GM19238 (cell line): ENCODE measurements at regions not wholly inside any gene's neighbourhood (a gene's known extent, or its start where the extent isn't known, plus 50 kb on each side); places are given as distances from the start of the nearest gene placed in this dataset.

Source experiments
- DNase-seq: peaks from one replicate; pipeline ENCODE4 v3.0.0; 2011; ENCODE audit warnings: low spot score; ENCODE audit not compliant: insufficient read length

DNA sequence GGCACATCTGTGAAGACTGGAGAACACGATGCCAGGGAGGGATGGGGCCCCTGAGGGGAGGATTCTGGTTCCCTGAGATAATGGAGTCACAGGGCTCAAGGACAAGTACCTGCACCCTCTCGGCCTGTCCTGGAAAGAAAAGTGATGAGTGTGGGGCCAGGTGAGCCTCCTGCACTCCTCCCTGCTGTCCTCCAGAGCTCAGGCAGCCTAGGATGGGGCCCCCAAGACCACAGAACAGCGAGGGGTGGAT lies 101.3 kb upstream of the TNRC6C start:
- no peak for DNase-seq

DNA sequence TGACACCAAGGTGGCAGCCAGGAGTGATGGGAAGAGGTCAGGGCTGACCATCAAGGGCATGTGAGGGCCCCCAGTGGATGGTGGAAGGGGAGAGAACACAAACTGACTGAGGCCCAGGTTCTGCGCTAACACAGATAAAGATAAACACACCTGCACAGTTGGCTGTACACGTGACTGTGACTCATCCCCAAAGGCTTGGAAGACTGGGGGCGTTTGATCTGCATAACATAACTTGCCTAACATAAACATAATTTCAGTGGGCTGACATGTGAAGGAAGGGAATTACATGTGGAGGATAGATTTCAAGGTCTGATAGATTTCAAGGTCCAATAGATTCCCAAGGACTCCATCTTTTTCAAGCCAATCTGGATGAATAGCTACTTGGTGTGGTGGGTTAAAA lies 100.9 kb upstream of the TNRC6C start:
- DNase-seq, result no peak

DNA sequence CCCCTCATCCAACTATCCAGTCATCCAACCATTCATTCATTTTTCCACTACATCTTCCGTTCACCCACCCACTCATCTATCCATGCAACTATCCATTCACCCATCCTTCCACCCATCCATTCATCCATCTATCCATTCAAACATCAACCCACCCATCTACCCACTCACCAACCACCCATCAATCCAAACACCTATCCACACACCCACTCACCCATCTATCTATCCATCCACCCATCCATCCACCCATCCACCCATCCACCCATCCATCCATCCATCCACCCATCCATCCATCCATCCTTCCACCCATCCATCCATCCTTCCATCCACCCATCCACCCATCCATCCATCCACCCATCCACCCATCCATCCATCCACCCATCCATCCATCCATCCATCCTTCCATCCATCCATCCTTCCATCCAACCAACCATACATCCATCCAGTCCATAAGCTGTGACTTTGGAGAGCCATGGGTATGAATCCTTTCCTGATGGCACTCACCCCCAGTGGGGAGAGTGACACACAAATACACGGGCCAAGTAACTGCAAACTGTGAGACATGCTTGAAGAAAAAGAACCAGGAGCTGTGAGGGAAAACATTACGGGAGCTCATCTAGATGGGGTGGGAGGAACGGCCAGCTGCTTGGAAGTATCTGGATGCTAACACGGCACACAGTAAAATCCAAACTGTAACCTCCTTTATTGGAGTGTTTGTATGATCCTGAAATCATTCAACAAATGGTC lies 100.0 kb upstream of the TNRC6C start:
- no peak for DNase-seq

DNA sequence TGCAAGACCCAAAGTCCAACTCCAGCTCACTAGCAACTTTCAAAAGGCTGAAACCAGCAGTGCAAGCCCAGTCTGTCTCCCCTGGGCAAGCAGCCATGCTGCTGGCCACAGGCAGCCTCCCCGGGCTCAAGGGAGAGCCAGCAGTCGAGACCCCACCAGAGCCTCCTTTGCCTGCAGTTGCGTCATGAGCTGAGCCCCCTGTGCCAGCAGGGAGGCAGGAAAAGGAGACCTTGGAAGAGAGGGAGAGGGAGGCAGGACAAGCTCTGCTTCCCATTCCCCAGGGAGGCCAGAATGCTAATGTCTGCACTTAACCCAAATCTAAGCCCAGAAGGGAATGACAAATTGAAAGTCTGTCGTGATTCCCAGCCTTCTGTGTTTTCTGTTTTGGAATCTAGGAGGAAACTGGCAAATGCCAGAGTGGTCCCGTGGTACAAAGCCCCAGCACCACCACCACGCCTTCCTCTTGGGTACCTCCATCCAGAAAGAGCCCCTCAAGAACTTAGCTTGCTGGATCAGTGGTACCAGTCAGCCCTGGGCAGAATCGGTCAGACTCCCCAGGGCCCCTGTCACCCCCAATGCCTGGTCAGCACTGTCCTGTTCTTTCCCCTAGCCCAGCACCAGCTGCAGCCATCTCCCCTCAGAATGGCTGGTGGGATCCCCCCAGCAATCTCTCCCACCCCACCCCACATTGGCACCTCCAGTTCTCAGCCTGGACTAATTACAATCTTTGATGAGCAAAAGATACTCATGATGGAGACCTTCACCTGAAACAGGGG lies 99.3 kb upstream of the TNRC6C start:
- no peak for DNase-seq

DNA sequence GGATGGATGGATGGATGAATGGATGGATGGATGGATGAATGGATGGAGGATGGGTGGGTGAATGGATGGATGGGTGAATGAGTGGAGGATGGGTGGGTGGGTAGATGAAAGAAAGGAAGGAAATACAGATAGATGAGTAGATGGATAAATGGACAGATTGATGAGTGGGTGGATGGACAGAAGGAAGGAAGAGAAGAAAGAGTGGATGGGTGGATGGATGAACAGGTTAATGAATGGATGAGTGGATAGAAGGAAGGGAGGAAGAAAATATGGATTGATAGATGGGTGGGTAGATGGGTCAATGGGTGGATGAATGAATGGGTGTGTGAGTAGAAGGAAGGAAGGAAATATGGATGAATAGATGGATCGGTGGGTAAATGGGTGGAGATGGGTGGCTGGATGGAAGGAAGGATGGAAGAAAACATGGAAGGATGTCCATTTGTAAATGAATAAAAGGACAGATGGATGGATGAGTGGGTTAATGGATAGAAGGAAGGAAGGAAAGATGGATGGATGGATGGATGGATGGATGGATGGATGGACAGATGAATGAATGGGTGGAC lies 97.3 kb upstream of the TNRC6C start:
- no peak for DNase-seq

DNA sequence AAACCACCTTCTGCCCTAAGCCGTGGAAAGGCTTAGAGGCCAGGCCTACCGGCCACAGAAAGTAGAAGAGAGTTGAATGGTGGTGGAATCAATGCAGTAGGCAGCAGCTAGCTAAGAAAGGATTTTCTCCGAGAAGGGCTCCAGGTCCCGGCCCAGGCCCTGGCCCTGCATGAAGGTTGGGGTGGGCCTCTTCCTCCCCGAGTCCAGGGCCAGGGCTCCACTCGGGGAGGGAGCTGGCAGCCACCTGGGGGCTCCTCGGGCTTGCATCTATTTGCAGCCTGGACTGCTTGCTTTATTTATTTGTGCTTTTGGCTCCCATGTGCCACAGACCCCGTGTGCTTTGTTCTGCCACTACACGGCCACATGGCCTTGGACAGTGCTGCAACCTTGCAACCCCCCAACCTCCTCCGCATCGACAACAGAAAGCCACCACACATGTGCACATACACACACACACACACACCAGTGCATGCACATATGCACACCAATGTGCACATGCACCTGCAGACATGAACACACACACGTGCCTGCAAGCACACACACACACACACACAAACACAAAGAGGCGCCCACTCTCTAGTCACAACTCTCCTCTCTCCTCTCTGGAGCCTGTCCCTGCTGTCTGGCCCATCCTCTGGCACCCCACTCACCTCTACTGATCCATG lies 96.4 kb upstream of the TNRC6C start:
- no peak for DNase-seq

DNA sequence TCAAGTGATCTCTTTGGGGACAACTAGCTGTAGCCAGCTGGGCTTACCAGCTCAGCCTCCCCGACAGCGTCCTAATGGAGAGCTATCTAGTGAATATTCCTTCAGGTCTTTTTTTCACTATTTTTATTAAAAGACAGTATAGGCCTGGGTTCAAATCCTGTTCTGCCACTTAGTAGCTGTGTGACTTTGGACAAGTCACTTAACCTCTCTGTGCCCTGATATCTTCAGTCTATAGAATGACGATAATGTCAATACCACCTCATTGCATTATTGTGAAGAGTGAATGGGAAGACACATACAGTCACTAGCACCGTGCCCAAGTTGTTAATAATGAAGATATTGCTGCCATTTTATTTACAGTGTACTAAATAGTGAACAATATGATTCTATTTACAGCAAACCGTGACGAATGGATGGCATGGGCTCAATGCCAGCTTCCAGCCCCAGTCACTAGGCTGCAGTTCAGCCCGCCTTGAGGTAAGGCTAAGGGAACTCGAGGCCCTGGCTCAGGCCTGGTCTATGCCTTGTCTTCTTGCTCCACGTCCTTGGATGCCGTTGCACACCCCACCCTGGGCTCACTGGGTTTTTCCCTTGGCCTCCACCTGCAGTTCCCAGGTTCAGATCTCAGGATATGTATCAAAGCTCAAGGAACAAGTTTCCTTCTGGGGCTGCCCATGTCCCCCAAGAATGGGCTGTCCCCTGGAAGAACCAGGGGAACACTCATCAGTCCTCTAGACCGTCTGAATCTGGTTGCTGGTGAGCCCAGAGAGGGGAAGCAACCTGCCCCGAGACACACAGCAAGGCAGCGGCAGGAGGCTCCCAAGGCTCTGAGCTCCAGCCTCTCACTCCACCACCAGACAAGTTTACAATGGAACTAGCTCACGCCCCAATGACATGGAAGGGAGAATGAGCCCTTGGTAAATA lies 95.4 kb upstream of the TNRC6C start:
- DNase-seq, result no peak

DNA sequence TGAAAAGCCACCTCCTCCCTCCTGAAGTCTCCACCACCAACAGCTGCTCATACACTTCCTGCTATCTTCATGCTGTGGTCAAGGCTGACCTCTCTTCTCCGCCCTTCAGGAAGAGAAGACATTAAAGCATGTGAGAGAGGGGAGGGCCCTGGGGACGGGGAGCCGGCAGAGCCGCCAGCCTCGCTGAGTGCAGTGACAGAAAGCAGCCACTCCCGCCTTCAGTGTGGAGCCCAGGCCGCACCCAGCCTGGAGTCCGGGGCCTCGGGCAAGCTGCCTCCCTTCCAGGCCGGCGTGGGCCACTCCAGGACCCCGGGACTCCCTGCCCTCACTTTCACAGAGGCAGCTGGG lies 94.7 kb upstream of the TNRC6C start:
- DNase-seq, result no peak

DNA sequence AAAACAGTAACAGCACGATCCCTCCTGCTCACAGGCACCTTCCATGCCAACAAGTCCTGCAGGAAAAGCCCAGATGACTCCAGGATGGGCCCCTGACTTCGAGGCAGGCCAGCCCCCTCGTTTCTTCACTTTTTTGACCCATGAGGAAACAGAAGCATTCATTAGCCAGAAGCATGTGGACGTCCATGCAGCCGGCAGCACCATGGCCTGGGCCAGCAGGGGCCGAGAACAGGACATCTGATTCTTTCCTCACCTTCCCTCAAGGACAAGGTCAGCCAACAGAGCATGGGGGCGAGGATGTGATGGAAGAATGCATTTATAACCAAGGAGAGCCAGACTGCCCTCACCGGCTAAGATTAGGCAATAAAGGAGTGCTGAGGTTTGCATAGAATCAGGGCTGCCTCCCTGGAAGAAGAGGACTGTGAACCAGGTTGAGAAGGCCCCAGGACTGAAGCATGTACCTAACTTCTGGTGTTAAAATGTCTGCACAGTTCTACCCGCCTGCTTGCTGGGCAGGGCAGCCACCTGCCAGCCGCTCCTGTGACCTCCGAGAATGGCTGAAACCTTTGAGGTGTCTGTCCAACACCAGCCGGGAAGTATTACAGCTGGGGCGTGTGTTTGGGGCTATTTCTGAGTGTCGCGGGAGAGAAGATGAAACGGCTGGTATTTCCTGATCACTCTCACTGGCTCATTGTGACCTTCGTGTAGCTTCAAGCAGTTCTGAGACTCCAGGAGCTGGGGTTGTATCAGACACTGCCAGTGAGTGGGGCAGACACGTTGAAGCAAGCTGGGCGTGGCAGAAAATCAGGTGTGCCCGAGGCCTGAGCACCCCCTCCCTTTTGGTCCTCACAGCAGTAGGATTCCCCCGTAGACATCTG lies 94.0 kb upstream of the TNRC6C start:
- no peak for DNase-seq

DNA sequence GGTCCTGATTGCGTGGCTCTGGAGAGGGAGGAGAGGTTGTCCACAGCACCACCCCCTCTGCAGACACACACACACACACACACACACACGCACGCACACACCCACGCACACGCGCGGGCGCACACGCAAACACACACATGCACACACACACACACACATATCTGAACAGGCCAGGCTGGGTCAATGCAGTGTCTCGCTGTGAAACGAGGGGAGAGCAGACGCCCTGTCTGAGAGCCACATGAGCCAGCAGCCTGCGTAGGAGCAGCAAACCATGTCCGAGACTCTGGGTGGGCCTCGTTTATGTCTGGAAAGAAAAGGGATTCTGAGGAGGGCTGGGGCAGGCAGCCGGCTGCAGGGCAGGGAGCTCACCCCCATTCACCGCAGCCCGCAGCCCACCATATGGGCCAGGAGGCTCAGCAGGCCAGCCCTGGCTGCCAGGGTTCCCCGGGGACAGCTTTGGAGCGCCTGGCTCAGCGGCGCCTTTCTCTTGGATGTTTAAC lies 93.3 kb upstream of the TNRC6C start:
- DNase-seq, result no peak

DNA sequence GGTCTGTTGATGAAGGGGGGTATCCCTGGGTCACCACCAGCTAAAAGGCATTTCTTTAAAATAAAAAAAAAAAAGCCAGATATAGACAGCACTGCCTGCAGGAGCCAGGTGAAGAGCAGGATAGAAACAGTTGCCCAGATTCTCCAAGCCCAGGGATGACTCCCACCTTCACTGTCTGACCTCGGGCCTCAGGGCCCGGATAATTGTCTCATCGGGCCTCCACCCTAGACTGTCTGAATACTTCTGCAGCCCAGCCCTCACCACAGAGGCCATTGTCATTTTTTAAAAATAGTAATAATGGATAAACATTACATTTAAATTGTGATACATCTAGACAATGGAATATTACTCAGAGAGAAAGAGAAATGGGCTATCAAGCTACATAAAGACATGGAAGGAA lies 92.8 kb upstream of the TNRC6C start:
- DNase-seq, result no peak

DNA sequence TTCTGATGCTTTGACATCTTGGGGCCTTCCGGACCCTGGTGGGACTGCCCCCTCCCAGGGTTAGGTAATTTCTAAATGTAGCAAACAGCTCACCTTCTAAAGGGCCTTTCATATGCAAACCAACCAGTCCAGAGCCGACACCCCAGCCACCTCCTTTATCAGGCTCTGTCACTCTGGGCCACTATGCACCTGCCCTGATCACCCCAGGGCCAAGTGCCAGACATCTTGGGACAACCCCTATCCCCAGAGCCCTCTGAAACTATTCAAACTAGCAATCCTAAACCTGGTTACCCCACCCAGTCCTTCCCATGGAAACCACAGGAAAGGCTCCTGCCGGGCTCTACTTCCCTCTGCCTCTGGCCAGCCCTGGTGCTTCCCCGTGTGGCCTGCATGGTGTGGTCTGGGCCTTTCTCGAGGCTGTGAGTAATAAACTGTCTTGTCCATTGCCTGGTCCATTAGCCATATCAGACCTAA lies 91.2 kb upstream of the TNRC6C start:
- DNase-seq, result no peak

DNA sequence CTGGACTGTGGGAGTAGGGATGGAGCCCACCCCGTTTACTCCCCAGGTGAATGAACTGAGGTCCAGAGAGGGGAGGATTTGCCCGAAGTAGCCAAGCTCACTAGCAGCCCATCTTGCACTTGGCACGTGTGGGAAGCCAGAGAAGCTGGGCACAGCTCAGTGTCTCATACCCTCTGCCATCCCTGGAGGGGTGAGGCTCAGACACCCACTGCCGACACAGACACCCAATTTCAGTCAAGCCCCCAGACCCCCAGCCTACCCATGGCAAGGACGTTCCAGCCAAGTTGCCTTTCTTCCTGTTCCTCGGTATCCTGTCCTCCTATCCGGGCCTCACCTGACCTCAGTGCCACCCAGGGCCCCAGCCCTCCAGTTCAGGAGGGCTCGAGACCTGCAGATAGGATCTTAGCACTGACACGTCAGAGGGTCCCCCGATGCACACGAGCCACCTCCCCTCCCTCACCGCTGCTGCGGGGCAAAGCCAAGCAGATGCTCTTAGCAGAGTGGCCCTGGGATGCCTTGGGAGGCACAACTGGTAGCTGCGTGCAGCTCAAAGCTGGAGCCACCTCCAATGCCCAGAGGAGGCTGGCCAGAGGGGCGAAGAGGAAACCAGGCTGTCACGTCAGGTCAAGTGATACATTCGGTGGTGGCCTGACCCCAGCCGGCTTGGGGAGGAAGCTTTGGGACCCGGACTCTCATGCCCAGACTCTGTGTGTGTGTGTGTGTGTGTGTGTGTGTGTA lies 90.4 kb upstream of the TNRC6C start:
- no peak for DNase-seq

DNA sequence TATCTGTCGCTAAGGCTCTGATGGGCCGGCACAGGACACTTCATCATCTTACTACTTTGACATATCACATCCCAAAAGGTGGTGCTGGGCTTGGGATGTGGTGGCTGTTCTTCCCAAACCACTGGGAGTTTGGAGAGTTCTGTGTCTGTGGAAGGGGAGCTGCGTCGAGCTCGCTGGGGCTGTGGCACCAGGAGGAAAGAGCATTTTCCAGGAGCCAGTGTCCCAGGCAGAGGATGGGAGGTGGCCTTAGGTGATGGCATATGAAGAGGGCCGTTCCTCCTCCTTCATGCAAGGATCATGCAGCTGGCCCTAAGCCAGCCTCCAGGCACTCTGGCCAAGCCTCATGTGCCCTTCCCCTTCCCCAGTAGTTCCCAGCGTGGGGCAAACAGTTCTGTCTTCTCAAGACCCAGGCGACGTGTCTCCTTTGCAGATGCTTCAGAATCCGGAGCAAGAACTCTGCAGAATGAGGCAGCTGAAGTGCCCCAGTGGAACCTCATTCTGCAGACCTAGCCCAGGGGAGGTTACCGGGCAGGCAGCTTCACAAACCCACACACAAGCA lies 89.4 kb upstream of the TNRC6C start:
- no peak for DNase-seq

DNA sequence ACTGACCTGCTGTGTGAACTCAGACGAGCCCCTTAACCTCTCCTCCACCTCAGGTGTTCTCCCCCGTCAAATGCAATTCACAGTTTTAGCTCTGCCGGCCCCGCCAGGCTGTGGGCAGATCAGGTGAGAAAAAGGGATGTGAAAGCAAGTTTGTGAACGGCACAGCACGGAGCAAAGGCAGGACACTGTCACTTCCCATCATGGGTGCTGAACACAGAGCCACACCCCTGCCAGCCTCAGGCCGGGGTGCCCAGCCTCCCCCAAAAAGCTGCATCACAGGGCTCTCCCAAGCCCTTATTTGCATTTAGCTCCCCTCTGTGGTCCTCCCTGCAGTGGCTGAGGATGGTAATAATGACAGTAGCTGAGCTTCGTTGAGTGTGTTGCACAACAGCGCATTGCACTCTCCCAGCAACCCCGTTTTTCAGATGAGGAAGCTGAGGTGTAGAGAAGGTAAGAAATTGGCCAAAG lies 88.8 kb upstream of the TNRC6C start:
- peak; percentile 68 for DNase-seq

DNA sequence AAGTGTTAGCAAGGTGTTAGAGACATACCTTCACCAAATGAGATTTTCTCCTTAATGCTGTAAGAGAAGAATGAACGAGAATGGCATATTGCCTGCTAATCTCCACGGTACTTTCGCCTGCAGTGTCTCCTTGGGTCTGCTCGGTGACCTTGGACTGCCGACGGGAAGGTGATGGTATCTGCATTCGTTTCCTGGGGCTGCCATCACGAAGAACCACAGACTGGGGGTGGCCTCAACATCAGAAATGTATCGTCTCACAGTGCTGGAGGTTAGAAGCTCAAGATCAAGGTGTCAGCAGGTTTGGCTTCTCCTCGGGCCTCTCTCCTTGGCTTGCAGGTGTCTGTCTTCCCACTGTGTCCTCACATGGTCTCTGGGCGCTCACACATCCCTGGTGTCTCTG lies 86.3 kb upstream of the TNRC6C start:
- DNase-seq, result no peak

DNA sequence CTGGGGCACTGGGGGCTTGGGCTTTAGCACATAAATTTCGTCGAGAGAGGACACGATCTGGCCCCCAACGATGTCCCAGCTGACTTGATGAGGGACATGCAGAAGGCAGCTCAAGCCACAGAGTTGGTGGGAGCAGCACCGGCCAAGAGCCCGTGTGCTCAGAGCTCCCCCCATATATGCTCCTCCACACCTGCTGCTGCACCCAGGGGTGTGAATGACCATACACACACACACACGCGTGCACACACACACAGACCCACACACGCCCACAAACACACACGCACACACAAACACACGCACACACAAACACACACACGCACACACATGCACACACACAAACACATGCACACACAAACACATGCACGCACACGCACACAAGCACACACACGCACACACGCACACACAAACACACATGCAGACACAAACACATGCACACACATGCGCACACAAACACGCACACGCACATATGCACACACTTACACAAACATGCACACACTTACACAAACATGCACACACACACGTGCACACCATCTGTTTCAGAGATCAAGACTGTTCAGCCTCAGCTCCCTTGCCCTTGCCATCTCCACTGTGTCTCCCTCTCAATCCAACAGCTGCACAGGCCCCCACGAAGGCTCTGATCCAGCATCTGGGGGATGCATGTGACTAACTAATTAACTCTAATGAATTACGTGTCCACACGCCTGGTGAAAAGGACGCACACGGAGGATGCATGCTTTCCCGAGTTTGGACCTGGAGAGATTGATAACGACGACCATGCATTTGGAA lies 85.6 kb upstream of the TNRC6C start:
- DNase-seq, result no peak
